ENCODE measurements at regions not wholly inside any gene's neighbourhood (a gene's known extent, or its start where the extent isn't known, plus 50 kb on each side); places are given as distances from the start of the nearest gene placed in this dataset.

GRCh38 chr3:34777386-34777785 lies 861.9 kb upstream of the ARPP21 start:
- DNase-seq, result no peak
- no peak for TF ChIP-seq CTCF (IDR thresholded peaks at IDR 0.05)
- TF ChIP-seq POLR2A (IDR thresholded peaks at IDR 0.05), result no peak
- Histone ChIP-seq H3K4me3 (no peak overlapping the region), H3K4me1 (no peaks in the 10 kb centered on the region), H3K27me3 (no peaks in the 10 kb centered on the region), H3K9me3 (no peaks in the 10 kb centered on the region), H3K36me3 (ENCODE audit: low read depth, missing control alignments) (no peaks in the 10 kb centered on the region), H3K27ac (no peak overlapping the region)
- intact Hi-C loops (cut with DNase I; ENCODE audit: low total_unique reads), result no loop called here
- 63 to 65% methylated on average over 4 of the region's 4 CpGs for WGBS, 2 donors

- Histone ChIP-seq H3K4me1 (no peaks in the 10 kb centered on the region), H3K4me3 (no peak overlapping the region), H3K27me3 (no peaks in the 10 kb centered on the region), H3K9me3 (no peaks in the 10 kb centered on the region), H3K36me3 (ENCODE audit: low read depth, missing control alignments) (no peaks in the 10 kb centered on the region), H3K27ac (no peak overlapping the region)
- intact Hi-C loops (cut with DNase I; ENCODE audit: low total_unique reads), result no loop called here
- TF ChIP-seq CTCF (IDR thresholded peaks at IDR 0.05) (no peak), POLR2A (IDR thresholded peaks at IDR 0.05) (no peak)
- WGBS, 2 donors, result 92 to 94% methylated on average over 1 of the region's 1 CpG
- no peak for DNase-seq
Observed at GRCh38 chr3:34779092-34779491, 860.2 kb upstream of the ARPP21 start.

- DNase-seq, result no peak
- H3K36me3 ChIP-seq (ENCODE audit: low read depth, missing control alignments), result no peaks in the 10 kb centered on the region
- no peak overlapping the region for H3K4me3 ChIP-seq
- intact Hi-C loops (cut with DNase I; ENCODE audit: low total_unique reads), result no loop called here
- H3K4me1 ChIP-seq, result no peaks in the 10 kb centered on the region
- 67 to 72% methylated on average over 5 of the region's 5 CpGs for WGBS, 2 donors
- no peaks in the 10 kb centered on the region for H3K9me3 ChIP-seq
- no peak overlapping the region for H3K27ac ChIP-seq
- H3K27me3 ChIP-seq, result no peaks in the 10 kb centered on the region
- TF ChIP-seq CTCF (IDR thresholded peaks at IDR 0.05), result no peak
- TF ChIP-seq POLR2A (IDR thresholded peaks at IDR 0.05), result no peak
Observed at GRCh38 chr3:34780294-34780693, 859.0 kb upstream of the ARPP21 start.

- H3K4me1 ChIP-seq, result no peaks in the 10 kb centered on the region
- no peaks in the 10 kb centered on the region for H3K9me3 ChIP-seq
- no peak overlapping the region for H3K27ac ChIP-seq
- DNase-seq, result no peak
- H3K36me3 ChIP-seq (ENCODE audit: low read depth, missing control alignments), result no peaks in the 10 kb centered on the region
- TF ChIP-seq CTCF (IDR thresholded peaks at IDR 0.05), result no peak
- TF ChIP-seq POLR2A (IDR thresholded peaks at IDR 0.05), result no peak
- WGBS, 2 donors, result 69 to 78% methylated on average over 4 of the region's 4 CpGs
- no peaks in the 10 kb centered on the region for H3K27me3 ChIP-seq
- H3K4me3 ChIP-seq, result no peak overlapping the region
- intact Hi-C loops (cut with DNase I; ENCODE audit: low total_unique reads), result no loop called here
Observed at GRCh38 chr3:34780973-34781372, 858.4 kb upstream of the ARPP21 start.

GRCh38 chr3:34782871-34783270 lies 856.5 kb upstream of the ARPP21 start:
- H3K27ac ChIP-seq, result no peak overlapping the region
- no peak for TF ChIP-seq POLR2A (IDR thresholded peaks at IDR 0.05)
- TF ChIP-seq CTCF (IDR thresholded peaks at IDR 0.05), result no peak
- no peak overlapping the region for H3K4me3 ChIP-seq
- WGBS, 2 donors, result 67 to 76% methylated on average over 2 of the region's 2 CpGs
- intact Hi-C loops (cut with DNase I; ENCODE audit: low total_unique reads), result no loop called here
- no peaks in the 10 kb centered on the region for H3K9me3 ChIP-seq
- no peak for DNase-seq
- H3K27me3 ChIP-seq, result no peaks in the 10 kb centered on the region
- no peaks in the 10 kb centered on the region for H3K36me3 ChIP-seq (ENCODE audit: low read depth, missing control alignments)
- no peaks in the 10 kb centered on the region for H3K4me1 ChIP-seq
